Mesothelial cell of epicardium (in vitro differentiated cells): ENCODE measurements at regions not wholly inside any gene's neighbourhood (a gene's known extent, or its start where the extent isn't known, plus 50 kb on each side); places are given as distances from the start of the nearest gene placed in this dataset.
"Not testable (repeated sequence)": the region's sequence is repeated elsewhere in the genome, so short reads cannot be mapped to it uniquely, and the experiment has no call there.

Source experiments
- DNase-seq, 2 experiments: peaks; one replicate each; pipeline ENCODE4 v3.0.0; 2021; ENCODE audit warnings: low spot score in 2 of 2; ENCODE audit not compliant: unreplicated experiment in 2 of 2
- H3K27ac Mint-ChIP-seq: 2 replicates; pipeline ENCODE4 v1.8.0; 2021; ENCODE audit warnings: mixed read lengths
- H3K27me3 Mint-ChIP-seq: 2 replicates; pipeline ENCODE4 v1.8.0; 2021; ENCODE audit warnings: low read depth, mixed read lengths
- H3K36me3 Mint-ChIP-seq: 2 replicates; pipeline ENCODE4 v1.8.0; 2021; ENCODE audit warnings: mixed read lengths
- H3K4me1 Mint-ChIP-seq: 2 replicates; pipeline ENCODE4 v1.8.0; 2021; ENCODE audit warnings: mixed read lengths
- H3K4me3 Mint-ChIP-seq: 2 replicates; pipeline ENCODE4 v1.8.0; 2021; ENCODE audit warnings: mild to moderate bottlenecking, moderate library complexity, mixed read lengths
- H3K9me3 Mint-ChIP-seq: 2 replicates; pipeline ENCODE4 v1.8.0; 2021; ENCODE audit warnings: mixed read lengths
- CTCF ChIP-seq: fragments of 200-600 bp; sonication (generic); IDR thresholded peaks from one replicate; pipeline ENCODE4 v1.5.0; 2021; ENCODE audit warnings: antibody characterized with exemption; ENCODE audit not compliant: unreplicated experiment

DNA sequence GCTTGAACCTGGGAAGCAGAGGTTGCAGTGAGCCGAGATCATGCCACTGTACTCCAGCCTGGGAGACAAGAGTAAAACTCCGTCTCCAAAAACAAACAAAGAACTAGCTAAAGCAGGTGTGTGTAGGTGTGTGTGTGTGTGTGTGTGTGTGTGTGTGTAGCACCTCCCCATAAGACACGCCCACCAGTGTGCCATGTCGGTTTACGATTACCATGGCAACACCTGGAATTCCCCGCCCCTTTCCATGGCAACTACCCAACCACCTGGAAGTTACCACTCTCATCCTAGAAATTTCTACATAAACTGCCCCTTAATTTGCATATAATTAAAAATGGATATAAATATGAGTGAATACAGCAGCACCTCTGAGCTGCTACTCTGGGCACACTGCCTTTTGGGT is 80.9 kb upstream of the ADGRE5 start:
- Mint-ChIP-seq H3K36me3 (no peaks in the 10 kb centered on the region), H3K9me3 (no peaks in the 10 kb centered on the region), H3K4me3 (no peak overlapping the region), H3K27me3 (no peaks in the 10 kb centered on the region), H3K27ac (no peak overlapping the region), H3K4me1 (no peaks in the 10 kb centered on the region)
- no peak for DNase-seq
- no peak for TF ChIP-seq CTCF

DNA sequence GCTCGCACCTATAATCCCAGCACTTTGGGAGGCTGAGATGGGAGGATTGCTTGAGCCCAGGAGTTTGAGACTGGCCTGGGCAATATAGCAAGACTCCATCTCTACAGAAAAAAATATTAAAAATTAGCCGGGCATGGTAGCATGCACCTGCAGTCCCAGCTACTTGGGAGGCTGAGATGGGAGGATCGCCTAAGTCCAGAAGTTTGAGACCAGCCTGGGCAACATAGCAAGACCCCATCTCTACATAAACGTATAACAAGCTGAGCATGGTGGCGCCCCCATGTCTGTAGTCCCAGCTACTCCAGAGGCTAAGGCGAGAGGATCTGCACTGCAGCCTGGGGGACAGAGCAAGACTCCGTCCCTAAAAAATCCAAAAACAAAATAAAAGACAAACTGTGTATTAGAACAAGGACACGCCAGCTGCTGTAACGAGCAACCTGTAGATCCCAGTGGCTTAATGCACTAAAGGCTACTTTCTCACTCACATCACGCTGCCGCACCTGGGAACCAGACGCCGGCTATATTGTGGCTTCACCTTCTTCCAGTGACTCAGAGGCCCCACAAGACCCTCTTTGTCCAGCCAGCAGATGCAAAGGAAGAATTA is 81.9 kb upstream of the ADGRE5 start:
- H3K36me3 Mint-ChIP-seq, H3K27me3 Mint-ChIP-seq, H3K27ac Mint-ChIP-seq, H3K9me3 Mint-ChIP-seq, H3K4me1 Mint-ChIP-seq, DNase-seq, H3K4me3 Mint-ChIP-seq: not testable (repeated sequence)

DNA sequence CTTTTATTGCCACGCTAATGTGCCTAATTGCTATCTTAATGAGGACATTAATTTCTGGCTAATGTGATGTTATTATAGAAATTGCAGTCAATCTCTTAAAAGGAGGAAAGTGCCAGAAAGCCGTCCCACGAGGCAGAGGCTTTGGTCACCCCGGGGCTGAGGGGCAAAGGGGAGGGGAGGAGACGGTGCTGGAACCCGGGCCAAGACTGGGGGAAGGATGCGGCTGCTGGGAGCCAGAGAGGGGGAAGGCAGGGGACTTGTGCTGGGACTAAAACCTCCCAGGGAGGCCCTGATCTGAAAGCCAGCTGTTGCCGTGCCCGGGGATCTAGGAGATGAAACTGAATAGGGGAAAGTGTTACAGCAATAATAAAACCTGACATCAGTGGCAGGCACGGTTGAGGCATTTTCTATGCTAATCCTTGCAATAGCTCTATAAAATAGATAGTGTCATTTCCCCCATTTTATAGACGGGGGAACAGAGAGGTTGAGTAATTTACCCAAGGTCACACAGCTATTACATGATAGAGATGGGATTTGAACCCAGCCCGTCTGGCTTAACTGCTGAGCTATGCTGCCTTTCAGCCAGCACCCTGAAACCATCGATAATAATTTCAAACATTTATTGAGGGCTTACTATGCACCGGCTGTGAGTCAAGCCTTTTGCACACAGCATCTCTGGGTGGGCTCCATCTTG is 83.2 kb upstream of the ADGRE5 start:
- H3K4me1 Mint-ChIP-seq, H3K9me3 Mint-ChIP-seq, H3K4me3 Mint-ChIP-seq, H3K36me3 Mint-ChIP-seq, DNase-seq, H3K27ac Mint-ChIP-seq, H3K27me3 Mint-ChIP-seq: not testable (repeated sequence)

DNA sequence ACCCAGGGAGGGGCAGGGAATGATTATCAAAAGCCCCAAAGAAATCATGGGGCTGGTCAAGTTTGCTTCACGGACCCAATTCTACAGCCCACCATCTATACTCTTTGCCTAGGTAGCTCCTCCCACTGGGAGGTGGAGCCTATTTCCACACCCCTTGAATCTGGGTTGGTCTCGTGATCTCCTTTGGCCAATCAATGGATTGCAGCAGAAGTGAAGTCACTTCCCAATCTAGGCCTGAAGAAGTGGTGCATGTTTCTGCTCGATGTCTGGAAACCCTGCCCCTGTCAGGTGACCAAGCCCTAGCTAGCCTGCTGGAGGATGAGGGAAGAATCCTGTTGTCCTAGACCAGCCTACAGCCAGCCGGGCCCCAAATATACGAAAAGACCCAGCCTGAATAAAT is 86.3 kb upstream of the ADGRE5 start:
- H3K9me3 Mint-ChIP-seq, H3K36me3 Mint-ChIP-seq, H3K27me3 Mint-ChIP-seq, H3K27ac Mint-ChIP-seq, H3K4me1 Mint-ChIP-seq, H3K4me3 Mint-ChIP-seq, DNase-seq: not testable (repeated sequence)

- H3K27ac Mint-ChIP-seq, H3K9me3 Mint-ChIP-seq: not testable (repeated sequence)
- H3K4me3 Mint-ChIP-seq: peak overlapping the region; percentile 70
These were observed 87.5 kb upstream of the ADGRE5 start for GRCh38 chr19:14293816-14294170.

GRCh38 chr19:14293101-14293815 is 87.3 kb upstream of the ADGRL1 start:
- H3K27me3 Mint-ChIP-seq, H3K9me3 Mint-ChIP-seq, H3K36me3 Mint-ChIP-seq: not testable (repeated sequence)
- DNase-seq: peak in 1 of 2 experiments; percentile 45
- peak overlapping the region; percentile 72 for H3K27ac Mint-ChIP-seq
- H3K4me3 Mint-ChIP-seq: peak overlapping the region; percentile 70
- peaks cover 13% of the 10 kb centered on the region for H3K4me1 Mint-ChIP-seq

More at GRCh38 chr19:14293816-14294170, 87.5 kb upstream of the ADGRE5 start:
- H3K4me1 Mint-ChIP-seq: peaks cover 10% of the 10 kb centered on the region
- not testable (repeated sequence) for H3K27me3 Mint-ChIP-seq, DNase-seq, H3K36me3 Mint-ChIP-seq

GRCh38 chr19:14289810-14290209 is 83.8 kb upstream of the ADGRL1 start:
- H3K9me3 Mint-ChIP-seq, H3K4me3 Mint-ChIP-seq, H3K27me3 Mint-ChIP-seq, H3K27ac Mint-ChIP-seq, H3K36me3 Mint-ChIP-seq, DNase-seq: not testable (repeated sequence)
- peaks cover 21% of the 10 kb centered on the region for H3K4me1 Mint-ChIP-seq

GRCh38 chr19:14287837-14288236 is 81.9 kb upstream of the ADGRL1 start:
- not testable (repeated sequence) for H3K27ac Mint-ChIP-seq, DNase-seq, H3K9me3 Mint-ChIP-seq, H3K27me3 Mint-ChIP-seq, H3K36me3 Mint-ChIP-seq, H3K4me3 Mint-ChIP-seq
- peaks cover 22% of the 10 kb centered on the region for H3K4me1 Mint-ChIP-seq

DNA sequence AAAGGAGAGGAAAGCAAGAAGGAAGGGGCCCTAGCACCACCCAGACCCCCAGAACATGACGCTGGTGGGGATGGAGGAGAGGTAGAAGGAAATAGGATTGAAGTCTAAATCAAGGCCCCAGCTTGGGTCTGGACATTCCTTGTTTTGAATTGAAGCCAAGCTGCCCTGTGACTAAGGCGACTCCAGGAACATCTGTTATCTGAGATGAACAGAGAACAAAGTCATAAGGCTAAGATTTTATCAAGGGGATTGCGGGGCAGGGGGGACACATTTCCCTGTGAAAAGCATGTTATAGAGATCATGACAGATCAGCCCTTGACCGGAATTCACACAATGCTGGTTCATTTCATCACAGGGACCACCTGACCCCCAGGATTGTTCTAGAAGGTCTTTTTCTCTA is 80.6 kb upstream of the ADGRL1 start:
- DNase-seq, H3K4me3 Mint-ChIP-seq, H3K36me3 Mint-ChIP-seq, H3K27me3 Mint-ChIP-seq, H3K9me3 Mint-ChIP-seq, H3K27ac Mint-ChIP-seq: not testable (repeated sequence)
- H3K4me1 Mint-ChIP-seq: peaks cover 19% of the 10 kb centered on the region

DNA sequence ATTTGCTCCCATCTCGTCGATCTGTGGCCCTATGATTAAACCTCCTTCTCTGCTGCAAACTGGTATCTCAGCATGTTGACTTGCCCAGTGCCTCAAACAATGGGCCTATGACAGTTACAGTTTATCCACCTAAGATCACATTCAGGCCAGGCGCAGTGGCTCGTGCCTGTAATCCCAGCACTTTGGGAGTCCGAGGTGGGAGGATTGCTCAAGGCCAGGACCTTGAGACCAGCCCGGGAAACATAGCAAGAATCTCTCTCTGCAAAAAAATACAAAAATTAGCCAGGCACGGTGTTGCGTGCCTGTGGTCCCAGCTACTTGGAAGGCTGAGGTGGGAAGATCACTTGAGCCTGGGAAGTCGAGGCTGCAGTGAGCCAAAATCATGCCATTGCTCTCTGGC is 79.8 kb upstream of the ADGRL1 start:
- H3K36me3 Mint-ChIP-seq, H3K27ac Mint-ChIP-seq, H3K9me3 Mint-ChIP-seq, DNase-seq, H3K4me3 Mint-ChIP-seq, H3K27me3 Mint-ChIP-seq: not testable (repeated sequence)
- H3K4me1 Mint-ChIP-seq: peaks cover 19% of the 10 kb centered on the region

- H3K27me3 Mint-ChIP-seq, DNase-seq, H3K9me3 Mint-ChIP-seq, H3K4me3 Mint-ChIP-seq, H3K36me3 Mint-ChIP-seq: not testable (repeated sequence)
- Mint-ChIP-seq H3K27ac (peak overlapping the region; percentile 81), H3K4me1 (peaks cover 19% of the 10 kb centered on the region)
These were observed 78.0 kb upstream of the ADGRL1 start for GRCh38 chr19:14283813-14284520.

GRCh38 chr19:14279270-14279669 is 73.3 kb upstream of the ADGRL1 start:
- H3K4me3 Mint-ChIP-seq, H3K4me1 Mint-ChIP-seq: not testable (repeated sequence)

More at GRCh38 chr19:14279270-14279669, 73.3 kb upstream of the ADGRL1 start:
- not testable (repeated sequence) for H3K27me3 Mint-ChIP-seq, H3K9me3 Mint-ChIP-seq, H3K36me3 Mint-ChIP-seq, DNase-seq, H3K27ac Mint-ChIP-seq
